SK-N-SH treated with all-trans-retinoic acid at 6 μM for 48 hours (cell line): ENCODE measurements at regions not wholly inside any gene's neighbourhood (a gene's known extent, or its start where the extent isn't known, plus 50 kb on each side); places are given as distances from the start of the nearest gene placed in this dataset.
"Not testable (repeated sequence)": the region's sequence is repeated elsewhere in the genome, so short reads cannot be mapped to it uniquely, and the experiment has no call there.

Source experiments
- ATAC-seq: fragments of 200-7000 bp; cut with Tn5 transposase; 3 replicates; pipeline ENCODE4 v1.9.1; 2020; ENCODE audit warnings: mild to moderate bottlenecking, moderate library complexity
- ARNTL ChIP-seq: fragments of 450-650 bp; formaldehyde crosslinking; IDR thresholded peaks from 2 replicates; pipeline ENCODE4 v1.5.0; 2020; ENCODE audit warnings: low read depth, mild to moderate bottlenecking, moderate library complexity, borderline replicate concordance
- BACH2 ChIP-seq: fragments of 250-450 bp; sonication (Bioruptor Pico); IDR thresholded peaks from 2 replicates; pipeline ENCODE4 v1.9.0; 2021; ENCODE audit warnings: mild to moderate bottlenecking, borderline replicate concordance
- GLIS3 ChIP-seq: fragments of 250-450 bp; sonication (Bioruptor Pico); IDR thresholded peaks from 2 replicates; pipeline ENCODE4 v1.5.0; 2020; ENCODE audit warnings: mild to moderate bottlenecking, moderate library complexity
- ISL1 ChIP-seq: fragments of 250-450 bp; sonication (Bioruptor Pico); IDR thresholded peaks from 2 replicates; pipeline ENCODE4 v2.1.2; 2022; ENCODE audit warnings: mild to moderate bottlenecking, moderate library complexity
- OSR1 ChIP-seq: fragments of 250-450 bp; sonication (Bioruptor Pico); IDR thresholded peaks from 2 replicates; pipeline ENCODE4 v1.8.0; 2022; ENCODE audit warnings: moderate library complexity, mild to moderate bottlenecking, inconsistent platforms
- PPARA ChIP-seq: fragments of 250-450 bp; sonication (Bioruptor Pico); IDR thresholded peaks from 2 replicates; pipeline ENCODE4 v1.5.0; 2020; ENCODE audit warnings: mild to moderate bottlenecking, borderline replicate concordance
- SNAI2 ChIP-seq: fragments of 250-450 bp; sonication (Bioruptor Pico); IDR thresholded peaks from 2 replicates; pipeline ENCODE4 v1.5.0; 2020; ENCODE audit warnings: mild to moderate bottlenecking, moderate library complexity
- TCF4 ChIP-seq: fragments of 250-450 bp; sonication (Bioruptor Pico); IDR thresholded peaks from 2 replicates; pipeline ENCODE4 v1.8.0; 2021; ENCODE audit warnings: mild to moderate bottlenecking, moderate library complexity, borderline replicate concordance
- TOX ChIP-seq: fragments of 250-450 bp; sonication (Bioruptor Pico); IDR thresholded peaks from 2 replicates; pipeline ENCODE4 v1.8.0; 2021; ENCODE audit warnings: mild to moderate bottlenecking, moderate library complexity, borderline replicate concordance
- ZC3H10 ChIP-seq: fragments of 250-450 bp; sonication (Bioruptor Pico); IDR thresholded peaks from 2 replicates; pipeline ENCODE4 v1.5.1; 2021; ENCODE audit warnings: mild to moderate bottlenecking, moderate library complexity
- ZFP30 ChIP-seq: fragments of 450-650 bp; formaldehyde crosslinking; IDR thresholded peaks from 2 replicates; pipeline ENCODE4 v1.5.0; 2022; ENCODE audit warnings: mild to moderate bottlenecking, moderate library complexity
- ZNF565 ChIP-seq: fragments of 450-650 bp; formaldehyde crosslinking; conservative IDR thresholded peaks from 2 replicates; pipeline ENCODE4 v1.5.0; 2020; ENCODE audit warnings: low read depth, mild to moderate bottlenecking, moderate library complexity
- TF ChIP-seq, protein P1 (sequence below): fragments of 250-450 bp; sonication (Bioruptor Pico); IDR thresholded peaks from 2 replicates; pipeline ENCODE4 v1.5.1; 2020; ENCODE audit warnings: low read depth, mild to moderate bottlenecking, moderate library complexity
- TF ChIP-seq, protein P2 (sequence below): fragments of 250-450 bp; sonication (Bioruptor Pico); IDR thresholded peaks from 2 replicates; pipeline ENCODE4 v1.8.0; 2020; ENCODE audit warnings: mild to moderate bottlenecking, moderate library complexity, borderline replicate concordance
- TF ChIP-seq, protein P3 (sequence below): fragments of 250-450 bp; sonication (Bioruptor Pico); IDR thresholded peaks from 2 replicates; pipeline ENCODE4 v1.8.0; 2021; ENCODE audit warnings: low read depth, mild to moderate bottlenecking, moderate library complexity, borderline replicate concordance
- TF ChIP-seq, protein P4 (sequence below): fragments of 250-450 bp; sonication (Bioruptor Pico); IDR thresholded peaks from 2 replicates; pipeline ENCODE4 v1.5.1; 2021; ENCODE audit warnings: mild to moderate bottlenecking, moderate library complexity

DNA sequence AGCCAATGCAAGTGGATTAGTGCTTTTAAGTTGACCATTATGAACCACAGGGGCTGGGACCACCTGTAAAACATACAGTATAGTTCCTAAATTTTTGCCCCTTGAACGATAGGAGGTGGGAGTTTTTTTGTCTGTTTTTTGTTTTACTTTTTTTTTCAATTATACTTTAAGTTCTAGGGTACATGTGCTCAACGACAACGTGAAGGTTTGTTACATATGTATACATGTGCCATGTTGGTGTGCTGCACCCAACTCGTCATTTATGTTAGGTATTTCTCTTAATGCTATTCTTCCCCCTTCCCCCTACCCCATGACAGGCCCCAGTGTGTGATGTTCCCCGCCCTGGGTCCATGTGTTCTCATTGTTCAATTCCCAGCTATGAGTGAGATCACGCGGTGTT, 1797.9 kb upstream of the PIK3C3 start:
- TF ChIP-seq SNAI2 (CRISPR knock-in tag) (no peak), OSR1 (CRISPR knock-in tag) (no peak), BACH2 (CRISPR knock-in tag) (no peak), ZC3H10 (CRISPR knock-in tag) (no peak), TCF4 (CRISPR knock-in tag) (no peak)
- TF ChIP-seq, protein P1, sequence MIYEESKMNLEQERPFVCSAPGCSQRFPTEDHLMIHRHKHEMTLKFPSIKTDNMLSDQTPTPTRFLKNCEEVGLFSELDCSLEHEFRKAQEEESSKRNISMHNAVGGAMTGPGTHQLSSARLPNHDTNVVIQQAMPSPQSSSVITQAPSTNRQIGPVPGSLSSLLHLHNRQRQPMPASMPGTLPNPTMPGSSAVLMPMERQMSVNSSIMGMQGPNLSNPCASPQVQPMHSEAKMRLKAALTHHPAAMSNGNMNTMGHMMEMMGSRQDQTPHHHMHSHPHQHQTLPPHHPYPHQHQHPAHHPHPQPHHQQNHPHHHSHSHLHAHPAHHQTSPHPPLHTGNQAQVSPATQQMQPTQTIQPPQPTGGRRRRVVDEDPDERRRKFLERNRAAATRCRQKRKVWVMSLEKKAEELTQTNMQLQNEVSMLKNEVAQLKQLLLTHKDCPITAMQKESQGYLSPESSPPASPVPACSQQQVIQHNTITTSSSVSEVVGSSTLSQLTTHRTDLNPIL: no peak
- TF ChIP-seq, protein P2, sequence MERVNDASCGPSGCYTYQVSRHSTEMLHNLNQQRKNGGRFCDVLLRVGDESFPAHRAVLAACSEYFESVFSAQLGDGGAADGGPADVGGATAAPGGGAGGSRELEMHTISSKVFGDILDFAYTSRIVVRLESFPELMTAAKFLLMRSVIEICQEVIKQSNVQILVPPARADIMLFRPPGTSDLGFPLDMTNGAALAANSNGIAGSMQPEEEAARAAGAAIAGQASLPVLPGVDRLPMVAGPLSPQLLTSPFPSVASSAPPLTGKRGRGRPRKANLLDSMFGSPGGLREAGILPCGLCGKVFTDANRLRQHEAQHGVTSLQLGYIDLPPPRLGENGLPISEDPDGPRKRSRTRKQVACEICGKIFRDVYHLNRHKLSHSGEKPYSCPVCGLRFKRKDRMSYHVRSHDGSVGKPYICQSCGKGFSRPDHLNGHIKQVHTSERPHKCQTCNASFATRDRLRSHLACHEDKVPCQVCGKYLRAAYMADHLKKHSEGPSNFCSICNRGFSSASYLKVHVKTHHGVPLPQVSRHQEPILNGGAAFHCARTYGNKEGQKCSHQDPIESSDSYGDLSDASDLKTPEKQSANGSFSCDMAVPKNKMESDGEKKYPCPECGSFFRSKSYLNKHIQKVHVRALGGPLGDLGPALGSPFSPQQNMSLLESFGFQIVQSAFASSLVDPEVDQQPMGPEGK (CRISPR knock-in tag): no peak
- TF ChIP-seq, all 23 proteins: peak for 0
- no peak for ATAC-seq

DNA sequence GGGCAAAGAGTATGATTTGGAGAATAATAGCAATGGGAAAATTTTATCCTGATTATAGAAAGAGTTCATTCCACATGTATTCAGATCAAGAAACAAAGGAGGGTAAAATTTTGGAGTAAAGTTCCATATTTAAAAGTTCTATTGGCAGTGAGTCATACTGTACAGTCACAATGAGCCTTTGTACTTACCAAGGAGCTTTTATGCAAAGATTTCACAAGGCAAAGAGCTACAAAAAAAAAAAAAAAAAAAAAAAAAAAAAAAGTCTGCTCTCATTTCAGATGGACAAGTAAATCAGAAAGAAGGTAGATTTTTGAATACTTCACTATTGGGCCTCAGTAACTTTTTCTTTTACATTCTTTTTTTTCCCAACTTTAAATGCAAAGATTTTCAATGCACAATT, 1802.2 kb upstream of the PIK3C3 start:
- TF ChIP-seq PPARA (CRISPR knock-in tag) (no peak), TOX (CRISPR knock-in tag) (no peak), ARNTL (CRISPR knock-in tag) (no peak), ZFP30 (CRISPR knock-in tag) (no peak)
- TF ChIP-seq, protein P3, sequence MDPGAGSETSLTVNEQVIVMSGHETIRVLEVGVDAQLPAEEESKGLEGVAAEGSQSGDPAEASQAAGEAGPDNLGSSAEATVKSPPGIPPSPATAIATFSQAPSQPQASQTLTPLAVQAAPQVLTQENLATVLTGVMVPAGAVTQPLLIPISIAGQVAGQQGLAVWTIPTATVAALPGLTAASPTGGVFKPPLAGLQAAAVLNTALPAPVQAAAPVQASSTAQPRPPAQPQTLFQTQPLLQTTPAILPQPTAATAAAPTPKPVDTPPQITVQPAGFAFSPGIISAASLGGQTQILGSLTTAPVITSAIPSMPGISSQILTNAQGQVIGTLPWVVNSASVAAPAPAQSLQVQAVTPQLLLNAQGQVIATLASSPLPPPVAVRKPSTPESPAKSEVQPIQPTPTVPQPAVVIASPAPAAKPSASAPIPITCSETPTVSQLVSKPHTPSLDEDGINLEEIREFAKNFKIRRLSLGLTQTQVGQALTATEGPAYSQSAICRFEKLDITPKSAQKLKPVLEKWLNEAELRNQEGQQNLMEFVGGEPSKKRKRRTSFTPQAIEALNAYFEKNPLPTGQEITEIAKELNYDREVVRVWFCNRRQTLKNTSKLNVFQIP (CRISPR knock-in tag): no peak
- ATAC-seq: no peak

DNA sequence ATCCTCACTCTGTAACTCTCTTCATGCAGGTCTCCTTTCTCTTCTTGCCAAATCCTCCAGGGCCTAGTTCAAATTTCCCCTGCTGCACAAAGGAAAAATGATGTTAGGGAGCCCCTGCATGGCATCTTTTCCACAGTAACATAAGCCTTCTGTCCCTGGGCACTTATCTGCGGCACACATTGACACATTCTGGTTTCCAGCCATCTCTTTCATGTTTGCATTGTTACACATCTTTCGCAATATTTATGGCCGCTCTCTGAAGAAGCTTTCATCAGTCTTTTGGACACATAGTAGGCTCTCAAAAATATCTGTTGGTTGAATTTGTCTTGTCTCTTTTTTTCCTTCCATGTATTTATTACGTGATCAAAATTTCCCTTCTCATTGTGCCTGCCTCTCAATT, 1806.1 kb upstream of the PIK3C3 start:
- no peak for ATAC-seq
- TF ChIP-seq SNAI2 (CRISPR knock-in tag) (no peak), GLIS3 (CRISPR knock-in tag) (no peak), ARNTL (CRISPR knock-in tag) (no peak), OSR1 (CRISPR knock-in tag) (no peak), ZFP30 (CRISPR knock-in tag) (no peak), TOX (CRISPR knock-in tag) (no peak), TCF4 (CRISPR knock-in tag) (no peak), ISL1 (CRISPR knock-in tag) (no peak), ZC3H10 (CRISPR knock-in tag) (no peak)
- TF ChIP-seq, protein P4, sequence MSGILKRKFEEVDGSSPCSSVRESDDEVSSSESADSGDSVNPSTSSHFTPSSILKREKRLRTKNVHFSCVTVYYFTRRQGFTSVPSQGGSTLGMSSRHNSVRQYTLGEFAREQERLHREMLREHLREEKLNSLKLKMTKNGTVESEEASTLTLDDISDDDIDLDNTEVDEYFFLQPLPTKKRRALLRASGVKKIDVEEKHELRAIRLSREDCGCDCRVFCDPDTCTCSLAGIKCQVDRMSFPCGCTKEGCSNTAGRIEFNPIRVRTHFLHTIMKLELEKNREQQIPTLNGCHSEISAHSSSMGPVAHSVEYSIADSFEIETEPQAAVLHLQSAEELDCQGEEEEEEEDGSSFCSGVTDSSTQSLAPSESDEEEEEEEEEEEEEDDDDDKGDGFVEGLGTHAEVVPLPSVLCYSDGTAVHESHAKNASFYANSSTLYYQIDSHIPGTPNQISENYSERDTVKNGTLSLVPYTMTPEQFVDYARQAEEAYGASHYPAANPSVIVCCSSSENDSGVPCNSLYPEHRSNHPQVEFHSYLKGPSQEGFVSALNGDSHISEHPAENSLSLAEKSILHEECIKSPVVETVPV (CRISPR knock-in tag): no peak
- TF ChIP-seq, protein P2 (CRISPR knock-in tag): no peak

DNA sequence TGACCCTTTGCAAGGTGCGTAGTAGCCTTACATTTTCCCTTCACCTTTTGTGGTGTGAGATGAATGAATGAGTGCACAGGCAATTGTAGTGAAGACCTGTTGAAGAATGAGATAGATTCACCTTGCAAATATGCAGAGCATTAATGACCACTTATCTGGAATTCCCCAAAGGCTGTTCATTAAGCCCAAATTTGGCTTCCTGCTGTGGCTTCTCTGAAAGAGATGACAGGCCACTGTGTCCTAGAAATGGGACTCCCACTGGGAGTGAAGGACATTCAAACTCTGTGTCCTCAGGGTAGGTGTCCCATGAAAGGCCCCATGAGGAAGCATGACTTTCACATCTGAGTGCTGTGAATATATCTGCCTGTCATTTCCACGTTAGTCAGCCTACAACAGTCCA, 1821.8 kb upstream of the PIK3C3 start:
- no peak for TF ChIP-seq ZNF565 (CRISPR knock-in tag)
- TF ChIP-seq GLIS3 (CRISPR knock-in tag): no peak
- no peak for ATAC-seq

DNA sequence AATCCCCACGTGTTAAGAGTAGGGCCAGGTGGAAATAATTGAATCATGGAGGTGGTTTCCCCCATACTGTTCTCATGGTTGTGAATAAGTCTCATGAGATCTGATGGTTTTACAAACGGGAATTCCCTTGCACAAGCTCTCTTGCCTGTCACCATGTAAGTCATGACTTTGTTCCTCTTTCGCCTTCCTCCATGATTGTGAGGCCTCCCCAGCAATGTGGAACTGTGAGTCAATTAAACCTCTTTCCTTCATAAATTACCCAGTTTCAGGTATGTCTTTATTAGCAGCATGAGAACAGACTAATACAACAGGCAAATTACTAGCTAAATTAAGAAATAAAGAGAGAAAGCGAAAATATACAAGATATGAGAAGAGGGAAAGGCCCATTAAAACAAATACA, 1822.6 kb upstream of the PIK3C3 start:
- ATAC-seq: not testable (repeated sequence)
